ENCODE measurements at regions not wholly inside any gene's neighbourhood (a gene's known extent, or its start where the extent isn't known, plus 50 kb on each side); places are given as distances from the start of the nearest gene placed in this dataset.

DNA sequence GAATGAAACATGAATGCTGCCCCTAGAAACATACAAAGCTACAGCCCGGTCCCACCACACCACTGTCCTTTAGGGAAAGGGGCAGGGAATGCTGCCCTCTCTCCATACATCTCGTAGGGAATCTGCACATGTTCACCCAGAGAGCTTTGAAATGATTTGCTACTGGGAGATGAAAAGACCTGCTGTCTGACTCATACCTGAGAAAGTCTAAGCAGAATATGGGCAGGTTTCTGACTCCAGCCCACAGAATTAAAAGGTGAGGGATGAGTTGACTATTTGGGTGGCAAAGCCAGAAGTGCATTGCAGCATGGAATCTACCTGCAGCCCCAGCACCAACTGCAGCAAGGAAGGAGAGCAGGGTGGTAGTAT, 297.9 kb downstream of the TLE1 start:
- no peak for TF ChIP-seq EZH2 (IDR thresholded peaks at IDR 0.05; ENCODE audit: low read length)
- TF ChIP-seq, protein P1, sequence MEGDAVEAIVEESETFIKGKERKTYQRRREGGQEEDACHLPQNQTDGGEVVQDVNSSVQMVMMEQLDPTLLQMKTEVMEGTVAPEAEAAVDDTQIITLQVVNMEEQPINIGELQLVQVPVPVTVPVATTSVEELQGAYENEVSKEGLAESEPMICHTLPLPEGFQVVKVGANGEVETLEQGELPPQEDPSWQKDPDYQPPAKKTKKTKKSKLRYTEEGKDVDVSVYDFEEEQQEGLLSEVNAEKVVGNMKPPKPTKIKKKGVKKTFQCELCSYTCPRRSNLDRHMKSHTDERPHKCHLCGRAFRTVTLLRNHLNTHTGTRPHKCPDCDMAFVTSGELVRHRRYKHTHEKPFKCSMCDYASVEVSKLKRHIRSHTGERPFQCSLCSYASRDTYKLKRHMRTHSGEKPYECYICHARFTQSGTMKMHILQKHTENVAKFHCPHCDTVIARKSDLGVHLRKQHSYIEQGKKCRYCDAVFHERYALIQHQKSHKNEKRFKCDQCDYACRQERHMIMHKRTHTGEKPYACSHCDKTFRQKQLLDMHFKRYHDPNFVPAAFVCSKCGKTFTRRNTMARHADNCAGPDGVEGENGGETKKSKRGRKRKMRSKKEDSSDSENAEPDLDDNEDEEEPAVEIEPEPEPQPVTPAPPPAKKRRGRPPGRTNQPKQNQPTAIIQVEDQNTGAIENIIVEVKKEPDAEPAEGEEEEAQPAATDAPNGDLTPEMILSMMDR (optimal IDR thresholded peaks at IDR 0.05 in 1 of 3, IDR thresholded peaks at IDR 0.05 in 1 of 3, conservative IDR thresholded peaks at IDR 0.05 in 1 of 3; ENCODE audit: extremely low read depth in 1 of 3, insufficient read depth in 2 of 3, low read length in 3 of 3), result no peak
